HG03196 (cell line): ENCODE measurements at regions not wholly inside any gene's neighbourhood (a gene's known extent, or its start where the extent isn't known, plus 50 kb on each side); places are given as distances from the start of the nearest gene placed in this dataset.
A peak's percentile ranks its signal among the peaks of the same experiment; 100 is the strongest.
"Not testable (repeated sequence)": the region's sequence is repeated elsewhere in the genome, so short reads cannot be mapped to it uniquely, and the experiment has no call there.

ENCODE experiments used
- ATAC-seq: cut with Tn5 transposase; IDR thresholded peaks from one replicate; pipeline ENCODE4 v1.9.1; 2021; ENCODE audit not compliant: unreplicated experiment

DNA sequence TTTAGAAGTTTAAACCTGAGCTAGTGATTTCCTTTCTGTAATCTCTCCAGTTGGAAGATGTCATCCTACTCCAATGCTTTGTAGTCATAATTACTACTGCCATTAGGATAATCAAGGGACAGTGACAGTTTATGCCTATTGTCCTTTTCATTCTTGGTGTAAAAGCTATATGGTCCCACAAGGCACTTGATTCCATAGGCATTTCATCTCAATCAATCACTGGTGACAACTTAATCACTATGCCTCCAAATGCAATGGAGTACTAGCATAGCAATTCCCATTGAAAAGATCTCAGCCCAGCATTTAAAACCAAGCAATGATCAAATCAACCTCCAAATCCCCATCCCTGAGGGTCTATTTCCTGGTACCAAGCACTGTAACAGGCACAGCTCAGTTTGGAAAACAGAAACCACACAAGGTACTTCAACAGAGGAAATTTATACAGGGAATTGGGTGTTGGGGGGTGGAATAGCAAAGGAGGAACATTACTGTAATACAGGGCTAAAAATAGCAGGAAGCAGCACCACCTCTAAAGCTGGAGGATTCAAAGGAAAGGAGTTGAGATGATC, 51.0 kb downstream of the FHIP2A start:
- no peak for ATAC-seq

DNA sequence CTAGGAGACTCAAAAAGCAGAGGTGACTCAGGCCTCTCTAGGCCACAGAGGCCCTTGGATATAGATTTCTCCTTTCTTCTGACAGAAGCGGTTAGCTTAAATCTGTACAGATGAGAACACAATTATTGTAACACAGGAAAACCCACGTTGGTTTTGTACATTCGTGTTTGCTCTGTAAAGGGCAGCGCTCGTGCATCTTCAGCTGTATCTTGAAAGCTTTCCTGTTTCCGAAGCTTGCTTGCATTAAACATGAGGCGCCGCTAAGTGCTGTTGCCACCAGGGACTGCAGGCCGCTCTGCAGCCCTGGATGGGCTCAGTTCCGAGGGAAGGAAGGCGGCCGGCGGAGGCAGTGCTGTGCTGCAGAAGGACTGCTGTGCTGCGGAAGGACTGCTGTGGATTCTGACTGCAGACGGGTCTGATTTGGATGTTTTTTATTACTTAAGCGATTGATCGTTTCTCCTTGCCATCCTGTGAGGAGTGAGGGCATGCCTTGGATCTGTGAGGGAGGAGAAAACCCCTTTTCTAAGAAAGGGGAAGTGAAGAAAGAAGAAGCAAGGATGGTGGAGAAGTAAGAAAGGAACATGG, 53.3 kb downstream of the FHIP2A start:
- no peak for ATAC-seq

GRCh38 chr10:114875590-114876081, 54.1 kb downstream of the FHIP2A start:
- ATAC-seq, result not testable (repeated sequence)

DNA sequence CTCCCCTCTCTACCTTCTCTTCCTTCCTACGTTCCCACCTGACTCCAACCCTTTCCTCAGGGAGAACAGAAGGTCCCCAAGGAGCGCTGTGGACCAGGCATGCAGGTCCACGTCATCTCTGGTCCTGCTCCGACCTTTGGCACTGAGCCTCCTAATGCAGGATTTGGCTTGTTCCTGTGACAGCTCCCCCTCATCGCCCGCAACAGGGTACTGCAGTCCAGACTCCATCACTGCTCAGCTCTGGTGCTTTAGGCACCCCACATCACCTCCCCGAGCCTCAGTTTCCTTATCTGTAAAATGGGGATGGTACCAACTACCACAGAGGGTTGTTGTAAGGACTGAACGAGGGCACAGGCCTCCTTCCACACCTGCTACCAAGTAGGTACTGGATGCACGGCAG, 54.6 kb downstream of the FHIP2A start:
- ATAC-seq, result no peak

DNA sequence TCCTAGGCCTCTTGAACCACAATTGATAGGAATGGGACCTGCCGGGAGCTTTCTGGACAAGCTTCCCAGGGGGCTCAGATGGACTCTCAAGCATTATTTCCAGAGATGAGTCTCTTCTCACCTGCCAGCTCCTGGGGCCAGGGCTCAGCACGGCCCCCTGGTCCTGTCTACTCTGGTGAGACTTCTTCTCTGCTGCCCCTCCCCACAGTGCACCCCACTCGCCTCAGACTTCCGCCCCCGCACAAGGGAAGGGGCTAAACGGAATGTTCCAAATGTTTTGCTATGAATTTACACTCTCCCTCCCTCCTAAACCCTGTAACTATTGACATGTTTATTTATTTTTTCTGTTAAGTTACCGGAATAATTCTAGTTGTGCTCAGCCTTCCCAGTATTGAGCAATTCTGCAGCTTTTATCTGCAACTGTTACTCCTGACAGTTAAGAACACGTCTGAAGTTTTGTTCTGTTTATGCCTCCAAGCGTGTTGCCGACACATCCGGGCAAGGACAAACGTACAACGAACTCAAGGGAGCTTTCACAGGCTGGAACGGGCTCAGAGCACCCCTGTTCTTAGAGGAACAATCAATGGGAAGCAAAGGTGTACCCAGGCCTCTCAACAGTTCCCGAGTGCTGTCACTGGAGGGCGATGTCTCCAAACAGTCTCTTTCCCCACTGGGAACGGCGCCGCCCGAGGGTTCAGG, 55.2 kb downstream of the FHIP2A start:
- ATAC-seq, result peak; percentile 72

- ATAC-seq, result no peak
Measured at GRCh38 chr10:114877301-114877644, 55.7 kb downstream of the FHIP2A start.

DNA sequence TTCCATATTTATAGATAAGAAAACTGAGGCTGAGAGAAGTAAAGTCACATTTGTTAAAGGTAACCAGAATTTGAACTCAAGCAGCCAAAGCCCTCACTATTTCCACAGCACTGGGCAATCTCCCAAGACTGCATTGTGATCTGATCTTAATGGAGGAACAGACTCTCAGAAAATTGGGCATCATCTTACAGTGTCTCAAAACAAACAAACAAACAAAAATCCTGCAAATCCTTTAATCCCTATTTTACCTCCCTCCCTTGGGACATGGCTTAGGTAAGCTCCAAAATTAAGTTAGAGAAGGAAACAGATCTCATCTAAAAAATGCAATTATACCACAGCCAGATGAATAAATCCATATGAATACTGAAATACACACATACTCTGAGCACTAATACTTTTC, 57.5 kb downstream of the FHIP2A start:
- ATAC-seq, result no peak

DNA sequence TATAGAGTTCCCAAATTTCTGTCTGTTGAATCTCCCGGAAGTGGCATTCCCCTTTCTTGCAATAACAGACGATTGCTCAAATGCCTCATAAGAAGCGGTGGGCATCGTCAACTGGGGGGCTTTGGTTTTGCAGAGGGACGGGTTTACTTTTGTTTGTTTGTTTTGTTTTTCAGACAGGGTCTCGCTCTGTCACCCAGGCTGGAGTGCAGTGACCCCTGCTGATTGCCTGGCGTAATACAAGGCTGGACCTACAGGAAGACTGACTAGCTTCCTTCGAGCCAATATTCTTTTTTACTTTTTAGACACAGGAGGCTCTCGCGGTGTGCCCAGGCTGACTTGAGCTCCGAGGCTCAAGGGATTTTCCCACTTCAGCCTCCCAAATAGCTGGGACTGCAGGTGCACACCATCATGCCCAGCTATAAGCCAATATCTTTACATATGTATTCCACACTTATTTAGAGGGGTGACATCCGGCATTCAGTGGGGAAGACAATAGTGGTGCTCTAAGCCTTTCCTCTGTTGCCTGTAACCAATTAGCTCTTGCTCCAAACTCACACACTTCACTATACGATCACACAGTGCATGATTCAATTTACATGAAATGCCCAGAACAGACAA, 58.1 kb downstream of the FHIP2A start:
- peak; percentile 64 for ATAC-seq

GRCh38 chr10:114881417-114881816, 56.6 kb upstream of the TRUB1 start:
- no peak for ATAC-seq

GRCh38 chr10:114881901-114882300, 56.1 kb upstream of the TRUB1 start:
- ATAC-seq, result no peak

GRCh38 chr10:114885443-114885842, 52.6 kb upstream of the TRUB1 start:
- ATAC-seq, result no peak
